ENCODE measurements at regions not wholly inside any gene's neighbourhood (a gene's known extent, or its start where the extent isn't known, plus 50 kb on each side); places are given as distances from the start of the nearest gene placed in this dataset.

- TF ChIP-seq CTCF (IDR thresholded peaks at IDR 0.05; ENCODE audit: insufficient read depth, low read length, poor library complexity, severe bottlenecking) (no peak), EZH2phosphoT487 (conservative IDR thresholded peaks at IDR 0.05; ENCODE audit: low read length) (no peak)
These were observed 184.0 kb upstream of the CHAC2 start for GRCh38 chr2:53583583-53583982.

Data from SU-DHL-6 (cell line).